ENCODE measurements at regions not wholly inside any gene's neighbourhood (a gene's known extent, or its start where the extent isn't known, plus 50 kb on each side); places are given as distances from the start of the nearest gene placed in this dataset.

- H3K4me3 ChIP-seq (replicated peaks; ENCODE audit: insufficient read depth, low read length), result no peak overlapping the region
- DNase-seq (ENCODE audit: low read depth in 1 of 2, low spot score in 1 of 2), result no peak
- no peaks in the 10 kb centered on the region for H3K27me3 ChIP-seq (ENCODE audit: insufficient read depth, poor library complexity, severe bottlenecking)
- no peak for TF ChIP-seq SPI1 (IDR thresholded peaks at IDR 0.05; ENCODE audit: borderline replicate concordance, low read depth)
- TF ChIP-seq GABPA (IDR thresholded peaks at IDR 0.05; ENCODE audit: low read depth), result no peak
- TF ChIP-seq CTCF (IDR thresholded peaks at IDR 0.05; ENCODE audit: insufficient read depth, low read length), result no peak
- TF ChIP-seq REST (IDR thresholded peaks at IDR 0.05; ENCODE audit: insufficient replicate concordance, low read depth), result no peak
- TF ChIP-seq POLR2AphosphoS5 (IDR thresholded peaks at IDR 0.05; ENCODE audit: low read depth), result no peak
- H3K27ac ChIP-seq (replicated peaks), result no peak overlapping the region
These were observed 442.7 kb upstream of the FLRT2 start for GRCh38 chr14:85087201-85087600.

GRCh38 chr14:85088192-85088591 is 441.8 kb upstream of the FLRT2 start:
- no peak for DNase-seq (ENCODE audit: low read depth in 1 of 2, low spot score in 1 of 2)
- H3K27me3 ChIP-seq (ENCODE audit: insufficient read depth, poor library complexity, severe bottlenecking), result no peaks in the 10 kb centered on the region
- no peak overlapping the region for H3K4me3 ChIP-seq (replicated peaks; ENCODE audit: insufficient read depth, low read length)
- TF ChIP-seq GABPA (IDR thresholded peaks at IDR 0.05; ENCODE audit: low read depth) (no peak), POLR2AphosphoS5 (IDR thresholded peaks at IDR 0.05; ENCODE audit: low read depth) (no peak), REST (IDR thresholded peaks at IDR 0.05; ENCODE audit: insufficient replicate concordance, low read depth) (no peak), CTCF (IDR thresholded peaks at IDR 0.05; ENCODE audit: insufficient read depth, low read length) (no peak), SPI1 (IDR thresholded peaks at IDR 0.05; ENCODE audit: borderline replicate concordance, low read depth) (no peak)
- no peak overlapping the region for H3K27ac ChIP-seq (replicated peaks)

- H3K27ac ChIP-seq (replicated peaks), result no peak overlapping the region
- TF ChIP-seq CTCF (IDR thresholded peaks at IDR 0.05; ENCODE audit: insufficient read depth, low read length) (no peak), SPI1 (IDR thresholded peaks at IDR 0.05; ENCODE audit: borderline replicate concordance, low read depth) (no peak), REST (IDR thresholded peaks at IDR 0.05; ENCODE audit: insufficient replicate concordance, low read depth) (no peak), GABPA (IDR thresholded peaks at IDR 0.05; ENCODE audit: low read depth) (no peak), POLR2AphosphoS5 (IDR thresholded peaks at IDR 0.05; ENCODE audit: low read depth) (no peak)
- DNase-seq (ENCODE audit: low read depth in 1 of 2, low spot score in 1 of 2), result no peak
- H3K4me3 ChIP-seq (replicated peaks; ENCODE audit: insufficient read depth, low read length), result no peak overlapping the region
- H3K27me3 ChIP-seq (ENCODE audit: insufficient read depth, poor library complexity, severe bottlenecking), result no peaks in the 10 kb centered on the region
These were observed 439.3 kb upstream of the FLRT2 start for GRCh38 chr14:85090681-85091080.
